A673 (cell line): ENCODE measurements at regions not wholly inside any gene's neighbourhood (a gene's known extent, or its start where the extent isn't known, plus 50 kb on each side); places are given as distances from the start of the nearest gene placed in this dataset.

Source experiments
- BruUV-seq: library from RNA; stranded (reverse); fragments of 400-500 nt; replicated peaks from 2 replicates; lab custom pipeline; 2021; lab: Mats Ljungman, UMichigan
- CTCF ChIA-PET: fragments of 300-600 bp; sonication (Branson Sonifier 250); formaldehyde crosslinking; loops from one replicate; lab custom pipeline; 2022; ENCODE audit warnings: antibody characterized with exemption; lab: Charles Lee
- POLR2A ChIA-PET: fragments of 300-600 bp; sonication (Branson Sonifier 250); formaldehyde crosslinking; loops from one replicate; lab custom pipeline; 2022; ENCODE audit warnings: antibody characterized with exemption; ENCODE audit not compliant: low non-redundant PET; lab: Charles Lee
- DNase-seq: peaks from one replicate; pipeline ENCODE4 v3.0.0-alpha.2; 2015; ENCODE audit warnings: low spot score
- H3K27ac ChIP-seq: fragments of 200-600 bp; sonication (generic); 2 replicates; pipeline ENCODE4 v1.5.1; 2016; ENCODE audit warnings: mixed run types, low read depth, mild to moderate bottlenecking, mixed read lengths, antibody characterized with exemption, low read length; ENCODE audit not compliant: poor library complexity, severe bottlenecking
- H3K27me3 ChIP-seq: fragments of 200-600 bp; sonication (generic); replicated peaks from 2 replicates; pipeline ENCODE4 v1.6.1; 2017; ENCODE audit warnings: mixed run types, low read depth, mild to moderate bottlenecking, mixed read lengths, antibody characterized with exemption, low read length; ENCODE audit not compliant: insufficient read depth, poor library complexity
- H3K36me3 ChIP-seq: fragments of 200-600 bp; sonication (generic); 2 replicates; pipeline ENCODE4 v1.6.1; 2016; ENCODE audit warnings: mixed run types, mild to moderate bottlenecking, mixed read lengths, antibody characterized with exemption, low read length; ENCODE audit not compliant: insufficient read depth, poor library complexity, severe bottlenecking
- H3K4me1 ChIP-seq: fragments of 200-600 bp; sonication (generic); 2 replicates; pipeline ENCODE4 v1.6.1; 2017; ENCODE audit warnings: mixed run types, mild to moderate bottlenecking, mixed read lengths, antibody characterized with exemption, low read length; ENCODE audit not compliant: insufficient read depth, poor library complexity, severe bottlenecking
- H3K4me3 ChIP-seq: fragments of 200-600 bp; sonication (generic); 2 replicates; pipeline ENCODE4 v1.5.1; 2016; ENCODE audit warnings: low read depth, mixed run types, mild to moderate bottlenecking, mixed read lengths, low read length; ENCODE audit not compliant: poor library complexity, severe bottlenecking
- H3K9me3 ChIP-seq: fragments of 200-600 bp; sonication (generic); 2 replicates; pipeline ENCODE4 v1.6.1; 2016; ENCODE audit warnings: mixed run types, low read depth, mild to moderate bottlenecking, mixed read lengths, antibody characterized with exemption, low read length; ENCODE audit not compliant: poor library complexity, severe bottlenecking
- CTCF ChIP-seq: fragments of 300-800, 200-600 bp; sonication (generic); conservative IDR thresholded peaks from 2 replicates; pipeline ENCODE4 v1.5.1; 2017; ENCODE audit warnings: low read depth, mild to moderate bottlenecking, antibody characterized with exemption, low read length, moderate library complexity, mixed read lengths
- EZH2 ChIP-seq: fragments of 200-600 bp; sonication (generic); IDR thresholded peaks from 2 replicates; pipeline ENCODE4 v1.6.1; 2017; ENCODE audit warnings: borderline replicate concordance, low read depth, mild to moderate bottlenecking, mixed read lengths, antibody characterized with exemption, low read length; ENCODE audit not compliant: poor library complexity, severe bottlenecking
- intact Hi-C: fragments of 100-400 bp; cut with micrococcal nuclease; formaldehyde crosslinking; loops from one replicate; pipeline ENCODE4 v1.10.0; 2022; ENCODE audit not compliant: unreplicated experiment

GRCh38 chr6:27812805-27813492, 99.2 kb downstream of the OR2B2 start:
- intact Hi-C loops, result loop anchor here (5.0 to 10.0 kb wide), 2 partner anchors 79 to 1768 kb away; a partner anchor contains a TSS
- BruUV-seq, result no TSS peak
- no peak for DNase-seq
- POLR2A ChIA-PET, result no interaction called here
- Histone ChIP-seq H3K36me3 (no peaks in the 10 kb centered on the region), H3K27ac (peak overlapping the region; percentile 79), H3K9me3 (no peaks in the 10 kb centered on the region), H3K27me3 (no peaks in the 10 kb centered on the region), H3K4me1 (peaks cover 22% of the 10 kb centered on the region), H3K4me3 (peak overlapping the region; percentile 44)
- TF ChIP-seq EZH2 (no peak), CTCF (no peak)
- CTCF ChIA-PET, result no interaction called here

- Histone ChIP-seq H3K36me3 (no peaks in the 10 kb centered on the region), H3K4me3 (no peak overlapping the region), H3K27me3 (no peaks in the 10 kb centered on the region), H3K27ac (peak overlapping the region; percentile 79), H3K4me1 (peaks cover 22% of the 10 kb centered on the region), H3K9me3 (no peaks in the 10 kb centered on the region)
- POLR2A ChIA-PET, result interaction anchor here (1.3 to 1.4 kb wide), 2 partner anchors 81 to 679 kb away, joined by 4 read pairs; a partner anchor contains a TSS
- no TSS peak for BruUV-seq
- CTCF ChIA-PET, result no interaction called here
- no peak for DNase-seq
- TF ChIP-seq CTCF, result no peak
- TF ChIP-seq EZH2, result no peak
- intact Hi-C loops, result loop anchor here (5.0 to 10.0 kb wide), 2 partner anchors 80 to 1767 kb away; a partner anchor contains a TSS
Observed at GRCh38 chr6:27812078-27812804, 100.0 kb downstream of the OR2B2 start.

- intact Hi-C loops, result loop anchor here (5.0 to 10.0 kb wide), 2 partner anchors 81 to 1767 kb away; a partner anchor contains a TSS
- no peaks in the 10 kb centered on the region for H3K36me3 ChIP-seq
- peaks cover 24% of the 10 kb centered on the region for H3K4me1 ChIP-seq
- BruUV-seq, result no TSS peak
- CTCF ChIA-PET, result no interaction called here
- POLR2A ChIA-PET, result interaction anchor here (1.3 to 1.4 kb wide), 2 partner anchors 82 to 679 kb away, joined by 4 read pairs; a partner anchor contains a TSS
- TF ChIP-seq EZH2 (no peak), CTCF (no peak)
- DNase-seq, result no peak
- peak overlapping the region; percentile 83 for H3K27ac ChIP-seq
- H3K27me3 ChIP-seq, result no peaks in the 10 kb centered on the region
- peak overlapping the region; percentile 70 for H3K4me3 ChIP-seq
- H3K9me3 ChIP-seq, result no peaks in the 10 kb centered on the region
Observed at GRCh38 chr6:27811451-27811772, 100.8 kb downstream of the OR2B2 start.
